Neural progenitor cell (in vitro differentiated cells): ENCODE measurements at regions not wholly inside any gene's neighbourhood (a gene's known extent, or its start where the extent isn't known, plus 50 kb on each side); places are given as distances from the start of the nearest gene placed in this dataset.

Experiments used
- DNase-seq: peaks from one replicate; pipeline ENCODE4 v3.0.0-alpha.2; 2016; ENCODE audit warnings: low spot score
- H2AFZ ChIP-seq: fragments of 200-600 bp; sonication (generic); replicated peaks from 2 replicates; pipeline ENCODE4 v1.6.1; 2016; ENCODE audit warnings: antibody characterized with exemption
- H3F3A ChIP-seq: fragments of 200-600 bp; sonication (generic); 2 replicates; pipeline ENCODE4 v1.6.1; 2016; ENCODE audit warnings: antibody characterized with exemption, low read depth
- H3K27ac ChIP-seq: fragments of 200-600 bp; sonication (generic); 2 replicates; pipeline ENCODE4 v1.5.1; 2016; ENCODE audit warnings: mild to moderate bottlenecking
- H3K27me3 ChIP-seq: fragments of 200-600 bp; sonication (generic); 2 replicates; pipeline ENCODE4 v1.6.1; 2016; ENCODE audit warnings: mild to moderate bottlenecking, moderate library complexity
- H3K36me3 ChIP-seq: fragments of 200-600 bp; sonication (generic); 2 replicates; pipeline ENCODE4 v1.5.1; 2016
- H3K4me1 ChIP-seq: fragments of 200-600 bp; sonication (generic); 2 replicates; pipeline ENCODE4 v1.6.1; 2016; ENCODE audit warnings: mixed run types
- H3K4me2 ChIP-seq: fragments of 200-600 bp; sonication (generic); 2 replicates; pipeline ENCODE4 v1.6.1; 2016
- H3K4me3 ChIP-seq: fragments of 200-600 bp; sonication (generic); 2 replicates; pipeline ENCODE4 v1.5.1; 2016
- H3K79me2 ChIP-seq: fragments of 200-600 bp; sonication (generic); 2 replicates; pipeline ENCODE4 v1.6.1; 2016; ENCODE audit warnings: low read depth
- H3K9ac ChIP-seq: fragments of 200-600 bp; sonication (generic); 2 replicates; pipeline ENCODE4 v1.6.1; 2016
- H3K9me3 ChIP-seq: fragments of 200-600 bp; sonication (generic); 2 replicates; pipeline ENCODE4 v1.5.1; 2016; ENCODE audit warnings: low read depth
- H4K20me1 ChIP-seq: fragments of 200-600 bp; sonication (generic); 2 replicates; pipeline ENCODE4 v1.6.1; 2016; ENCODE audit warnings: low read depth
- H3K27ac Mint-ChIP-seq: 3 replicates; pipeline ENCODE4 v1.8.0; 2021; ENCODE audit warnings: mixed read lengths
- H3K27me3 Mint-ChIP-seq: 2 replicates; pipeline ENCODE4 v1.8.0; 2022; ENCODE audit warnings: low read depth, mild to moderate bottlenecking, inconsistent platforms, moderate library complexity, mixed read lengths; ENCODE audit not compliant: insufficient read depth
- H3K36me3 Mint-ChIP-seq: 3 replicates; pipeline ENCODE4 v1.8.0; 2021; ENCODE audit warnings: mixed read lengths
- H3K4me1 Mint-ChIP-seq: 3 replicates; pipeline ENCODE4 v1.8.0; 2021; ENCODE audit warnings: mixed read lengths
- H3K4me3 Mint-ChIP-seq: 3 replicates; pipeline ENCODE4 v1.8.0; 2021; ENCODE audit warnings: mild to moderate bottlenecking, moderate library complexity, mixed read lengths
- H3K9me3 Mint-ChIP-seq: 3 replicates; pipeline ENCODE4 v1.8.0; 2020; ENCODE audit warnings: mixed read lengths
- CTCF ChIP-seq: fragments of 200-600 bp; sonication (generic); IDR thresholded peaks from 2 replicates; pipeline ENCODE4 v1.5.1; 2017; ENCODE audit warnings: antibody characterized with exemption, mild to moderate bottlenecking
- EZH2 ChIP-seq: fragments of 200-600 bp; sonication (generic); IDR thresholded peaks from 2 replicates; pipeline ENCODE4 v1.6.1; 2017; ENCODE audit warnings: antibody characterized with exemption, mild to moderate bottlenecking, moderate library complexity
- EZH2phosphoT487 ChIP-seq: fragments of 200-600 bp; sonication (generic); IDR thresholded peaks from 2 replicates; pipeline ENCODE4 v1.6.1; 2017; ENCODE audit warnings: antibody characterized with exemption

DNA sequence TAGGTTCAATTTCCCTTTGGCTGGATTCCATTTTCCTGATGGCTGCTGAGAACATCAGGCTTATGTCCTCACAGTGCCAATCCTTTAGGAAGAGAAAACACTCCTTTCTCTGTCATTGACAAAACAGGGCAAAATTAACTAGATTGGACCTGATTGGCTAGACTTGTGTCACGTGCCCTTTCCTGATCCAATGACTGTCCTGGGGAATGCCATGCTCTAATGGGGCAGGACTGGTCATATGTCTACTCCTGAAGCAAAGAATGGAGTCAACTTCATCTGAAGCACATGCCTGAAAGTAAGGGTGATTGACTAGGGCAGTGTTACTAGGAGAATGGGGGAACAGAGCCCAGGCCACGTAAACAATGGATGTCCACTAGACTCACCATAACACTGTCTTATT is 220.4 kb downstream of the KDR start:
- Histone ChIP-seq H3K27ac (no peak overlapping the region), H3K9me3 (peaks cover 15% of the 10 kb centered on the region), H3F3A (no peaks in the 10 kb centered on the region), H3K27me3 (no peaks in the 10 kb centered on the region), H3K79me2 (no peaks in the 10 kb centered on the region), H3K36me3 (no peaks in the 10 kb centered on the region), H3K4me1 (no peaks in the 10 kb centered on the region), H2AFZ (no peak overlapping the region), H4K20me1 (no peaks in the 10 kb centered on the region), H3K4me2 (no peak overlapping the region), H3K4me3 (no peak overlapping the region), H3K9ac (no peak overlapping the region)
- no peak for TF ChIP-seq EZH2phosphoT487
- no peak for TF ChIP-seq EZH2
- no peak for TF ChIP-seq CTCF
- Mint-ChIP-seq H3K4me3 (no peak overlapping the region), H3K27ac (no peak overlapping the region), H3K4me1 (no peaks in the 10 kb centered on the region), H3K27me3 (no peaks in the 10 kb centered on the region), H3K9me3 (peaks cover 9% of the 10 kb centered on the region), H3K36me3 (no peaks in the 10 kb centered on the region)
- no peak for DNase-seq

DNA sequence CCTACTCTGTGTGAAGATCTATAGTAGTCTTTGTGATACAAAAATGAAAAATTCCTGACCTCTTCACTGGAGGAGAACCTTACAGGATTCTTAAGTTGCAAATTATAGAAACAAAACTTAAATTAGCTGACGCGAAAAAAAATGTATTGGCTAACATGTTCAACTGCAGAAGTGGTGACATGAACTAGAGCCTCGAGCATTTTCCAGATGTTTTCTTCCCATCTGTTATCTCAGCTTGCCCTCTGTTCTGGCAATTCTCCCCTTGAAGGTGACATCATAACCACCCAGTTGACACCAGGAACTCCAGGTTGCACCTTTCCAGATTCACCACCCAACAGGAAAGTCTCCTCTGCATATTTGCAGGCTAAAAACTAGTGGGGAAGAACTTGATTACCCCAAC is 222.4 kb downstream of the KDR start:
- Mint-ChIP-seq H3K9me3 (peaks cover 8% of the 10 kb centered on the region), H3K27ac (no peak overlapping the region)
- no peaks in the 10 kb centered on the region for H3K27me3 ChIP-seq

DNA sequence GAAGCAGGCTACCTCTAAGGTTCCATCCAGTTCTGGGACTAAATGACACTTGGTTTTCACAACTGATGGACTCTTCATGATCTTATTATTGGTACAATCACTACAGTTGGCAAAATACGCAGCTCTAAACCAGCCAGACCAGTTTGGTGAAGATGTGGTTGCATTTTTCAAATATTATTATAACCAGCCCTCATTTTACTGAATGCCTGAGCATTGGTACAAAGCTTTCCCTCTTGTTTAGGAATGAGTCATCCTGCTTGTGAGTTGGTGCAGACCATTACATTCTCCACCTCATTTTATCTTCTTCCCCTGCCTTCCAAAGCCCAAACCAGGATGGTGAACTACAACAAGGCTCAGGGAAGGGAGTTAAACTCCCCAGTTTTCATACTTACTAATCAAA is 223.1 kb downstream of the KDR start:
- no peaks in the 10 kb centered on the region for H3K27me3 ChIP-seq
- H4K20me1 ChIP-seq: no peaks in the 10 kb centered on the region
- H3K4me3 ChIP-seq: no peak overlapping the region
- DNase-seq: no peak
- no peak overlapping the region for H3K9ac ChIP-seq
- no peaks in the 10 kb centered on the region for H3K4me1 ChIP-seq
- Mint-ChIP-seq H3K9me3 (peaks cover 4% of the 10 kb centered on the region), H3K36me3 (no peaks in the 10 kb centered on the region), H3K4me3 (no peak overlapping the region), H3K27me3 (no peaks in the 10 kb centered on the region), H3K4me1 (no peaks in the 10 kb centered on the region), H3K27ac (no peak overlapping the region)
- no peaks in the 10 kb centered on the region for H3K36me3 ChIP-seq
- H3K9me3 ChIP-seq: peaks cover 8% of the 10 kb centered on the region
- H3K4me2 ChIP-seq: no peak overlapping the region
- H3K79me2 ChIP-seq: no peaks in the 10 kb centered on the region
- TF ChIP-seq EZH2phosphoT487: no peak
- TF ChIP-seq EZH2: no peak
- no peak for TF ChIP-seq CTCF
- no peak overlapping the region for H3K27ac ChIP-seq
- H3F3A ChIP-seq: no peaks in the 10 kb centered on the region
- H2AFZ ChIP-seq: no peak overlapping the region

More for the DNA sequence above, 222.4 kb downstream of the KDR start:
- no peak overlapping the region for H3K9ac ChIP-seq
- Mint-ChIP-seq H3K4me1 (no peaks in the 10 kb centered on the region), H3K4me3 (no peak overlapping the region), H3K27me3 (no peaks in the 10 kb centered on the region), H3K36me3 (no peaks in the 10 kb centered on the region)
- H3K4me2 ChIP-seq: no peak overlapping the region
- no peak overlapping the region for H2AFZ ChIP-seq
- no peak overlapping the region for H3K4me3 ChIP-seq
- no peaks in the 10 kb centered on the region for H3F3A ChIP-seq
- H3K79me2 ChIP-seq: no peaks in the 10 kb centered on the region
- peaks cover 15% of the 10 kb centered on the region for H3K9me3 ChIP-seq
- no peak overlapping the region for H3K27ac ChIP-seq
- TF ChIP-seq CTCF: no peak
- TF ChIP-seq EZH2phosphoT487: no peak
- TF ChIP-seq EZH2: no peak
- no peaks in the 10 kb centered on the region for H4K20me1 ChIP-seq
- H3K4me1 ChIP-seq: no peaks in the 10 kb centered on the region
- H3K36me3 ChIP-seq: no peaks in the 10 kb centered on the region
- DNase-seq: no peak

DNA sequence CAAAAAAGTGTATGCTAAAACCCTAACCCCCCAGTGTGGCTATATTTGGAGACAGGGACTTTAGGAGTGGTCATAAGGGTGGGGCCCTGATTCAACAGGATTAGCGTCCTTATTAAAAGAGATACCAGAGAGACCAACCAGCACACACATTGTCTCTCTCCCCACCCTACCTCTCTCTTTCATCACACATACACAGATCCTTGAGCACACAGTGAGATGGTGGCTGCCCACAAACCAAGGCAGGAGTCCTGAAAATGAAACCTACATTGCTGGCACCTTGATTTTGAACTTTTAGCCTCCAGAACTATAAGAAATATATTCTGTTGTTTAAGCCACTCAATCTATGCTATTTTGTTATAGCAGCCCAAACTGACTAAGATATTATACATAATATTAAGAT is 224.2 kb downstream of the KDR start:
- no peak for DNase-seq
- H3K4me3 ChIP-seq: no peak overlapping the region
- no peak for TF ChIP-seq EZH2phosphoT487
- TF ChIP-seq CTCF: no peak
- TF ChIP-seq EZH2: no peak
- no peaks in the 10 kb centered on the region for H3K4me1 Mint-ChIP-seq
- no peak overlapping the region for H2AFZ ChIP-seq
- H3K4me3 Mint-ChIP-seq: no peak overlapping the region
- H3K9ac ChIP-seq: no peak overlapping the region
- H3K27me3 ChIP-seq: no peaks in the 10 kb centered on the region
- no peaks in the 10 kb centered on the region for H3F3A ChIP-seq
- no peak overlapping the region for H3K27ac Mint-ChIP-seq
- peaks cover 2% of the 10 kb centered on the region for H3K9me3 Mint-ChIP-seq
- no peaks in the 10 kb centered on the region for H3K27me3 Mint-ChIP-seq
- H4K20me1 ChIP-seq: no peaks in the 10 kb centered on the region
- no peaks in the 10 kb centered on the region for H3K36me3 Mint-ChIP-seq
- no peaks in the 10 kb centered on the region for H3K79me2 ChIP-seq
- H3K4me2 ChIP-seq: no peak overlapping the region
- H3K27ac ChIP-seq: no peak overlapping the region
- H3K9me3 ChIP-seq: no peaks in the 10 kb centered on the region
- H3K4me1 ChIP-seq: no peaks in the 10 kb centered on the region
- H3K36me3 ChIP-seq: no peaks in the 10 kb centered on the region
